GM21515 (cell line): ENCODE measurements at regions not wholly inside any gene's neighbourhood (a gene's known extent, or its start where the extent isn't known, plus 50 kb on each side); places are given as distances from the start of the nearest gene placed in this dataset.
"Not testable (repeated sequence)": the region's sequence is repeated elsewhere in the genome, so short reads cannot be mapped to it uniquely, and the experiment has no call there.

Experiments used
- ATAC-seq: cut with Tn5 transposase; IDR thresholded peaks from one replicate; pipeline ENCODE4 v1.9.1; 2021; ENCODE audit not compliant: unreplicated experiment

DNA sequence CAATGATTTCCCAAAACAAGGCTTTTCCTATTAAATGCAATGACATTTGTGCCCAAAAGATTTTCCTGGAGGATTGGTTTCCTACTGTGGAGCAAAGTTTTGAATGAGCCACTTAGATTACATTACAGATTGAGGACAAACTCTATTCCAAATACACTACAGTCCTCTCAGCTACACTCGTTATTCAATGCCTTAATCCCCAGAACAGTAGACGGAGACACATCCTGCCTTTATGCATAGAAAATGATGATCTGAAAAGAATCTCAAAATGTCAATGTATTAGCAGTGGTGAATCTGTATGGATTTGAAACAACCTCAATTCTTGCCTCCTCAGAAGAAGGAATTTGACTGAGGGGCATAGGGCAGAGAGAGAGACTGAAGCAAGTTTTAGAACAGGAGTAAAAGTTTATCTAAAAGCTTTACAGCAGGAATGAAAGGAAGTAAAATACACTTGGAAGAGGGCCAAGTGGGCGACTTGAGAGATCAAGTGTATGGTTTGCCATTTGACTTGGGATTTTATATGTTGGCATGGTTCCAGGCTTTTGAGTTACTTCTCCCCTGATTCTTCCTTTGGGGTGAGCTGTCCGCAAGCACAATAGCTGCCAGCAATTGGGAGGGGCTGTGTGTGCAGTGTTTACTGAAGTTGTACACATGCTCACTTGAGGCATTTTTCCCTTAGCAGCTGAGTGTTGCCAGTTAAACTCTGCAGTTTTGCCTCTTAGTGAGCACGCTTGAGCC lies 891.9 kb upstream of the MBL2 start:
- no peak for ATAC-seq

DNA sequence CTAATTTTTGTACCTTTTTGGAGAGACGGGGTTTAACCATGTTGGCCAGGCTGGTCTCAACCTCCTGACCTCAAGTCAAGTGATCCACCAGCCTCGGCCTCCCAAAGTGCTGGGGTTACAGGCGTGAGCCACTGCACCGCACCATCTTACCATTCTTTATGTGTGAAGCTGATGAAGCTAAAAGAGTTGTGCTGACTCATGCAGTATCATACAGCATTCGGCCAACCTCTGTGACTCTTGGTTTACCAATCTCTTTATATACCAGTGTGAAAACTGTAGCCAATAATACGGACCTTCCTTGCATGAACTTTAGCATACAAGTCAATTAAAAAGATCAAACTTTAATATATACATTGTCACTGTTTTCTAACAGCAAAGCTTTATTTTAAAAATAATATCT lies 878.2 kb upstream of the MBL2 start:
- no peak for ATAC-seq

DNA sequence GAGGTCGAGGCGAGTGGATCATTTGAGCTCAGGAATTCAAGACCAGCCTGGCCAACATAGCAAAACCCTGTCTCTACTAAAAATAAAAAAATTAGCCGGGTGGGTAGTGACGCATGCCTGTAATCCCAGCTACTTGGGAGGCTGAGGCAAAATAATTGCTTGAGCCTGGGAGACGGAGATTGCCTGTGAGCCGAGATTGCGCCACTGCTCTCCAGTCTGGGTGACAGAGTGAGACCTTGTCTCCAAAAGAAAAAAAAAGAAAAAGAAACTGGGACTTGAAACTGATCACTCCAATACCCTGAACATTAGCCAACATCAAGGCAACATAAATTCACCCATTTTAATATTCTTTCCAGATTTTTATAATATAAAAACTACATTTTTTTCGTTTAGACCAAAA lies 874.6 kb upstream of the MBL2 start:
- ATAC-seq, result not testable (repeated sequence)

DNA sequence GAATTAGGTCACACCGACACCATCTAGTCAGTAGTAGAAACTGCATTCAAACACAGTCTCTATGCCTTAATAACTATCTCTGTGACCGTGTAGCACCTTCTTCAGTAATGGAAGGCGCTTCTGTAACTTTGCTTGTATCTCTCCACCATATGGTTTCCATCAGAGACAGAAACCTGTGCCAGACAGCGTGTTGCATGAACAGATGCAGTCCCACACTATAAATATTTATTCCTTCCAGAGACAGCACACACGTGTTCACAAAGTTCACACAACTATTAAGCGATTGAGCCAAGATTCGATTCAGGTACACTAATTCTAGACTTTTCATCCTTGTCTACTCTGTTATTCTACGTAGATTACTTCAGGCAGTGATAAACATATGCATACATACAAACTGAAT lies 873.9 kb upstream of the MBL2 start:
- ATAC-seq, result no peak

DNA sequence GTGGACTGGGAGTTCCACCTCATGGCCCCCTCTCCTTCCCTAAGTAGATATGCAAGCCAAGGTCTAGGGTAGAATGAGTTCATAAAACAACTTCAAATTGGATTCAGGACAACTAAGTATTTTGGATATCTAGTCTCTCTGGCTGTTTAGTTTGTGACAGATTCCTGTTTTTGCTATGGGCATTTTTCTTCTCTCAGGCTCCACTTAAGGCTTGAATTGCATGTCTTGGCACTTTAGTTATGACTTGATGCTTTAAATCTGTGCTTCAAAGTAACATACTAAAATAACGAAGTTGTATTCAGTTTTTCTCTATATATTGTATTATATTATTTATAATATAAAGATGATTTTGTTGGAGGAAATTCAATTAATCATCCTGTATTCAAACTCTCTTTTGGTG lies 873.4 kb upstream of the MBL2 start:
- no peak for ATAC-seq

DNA sequence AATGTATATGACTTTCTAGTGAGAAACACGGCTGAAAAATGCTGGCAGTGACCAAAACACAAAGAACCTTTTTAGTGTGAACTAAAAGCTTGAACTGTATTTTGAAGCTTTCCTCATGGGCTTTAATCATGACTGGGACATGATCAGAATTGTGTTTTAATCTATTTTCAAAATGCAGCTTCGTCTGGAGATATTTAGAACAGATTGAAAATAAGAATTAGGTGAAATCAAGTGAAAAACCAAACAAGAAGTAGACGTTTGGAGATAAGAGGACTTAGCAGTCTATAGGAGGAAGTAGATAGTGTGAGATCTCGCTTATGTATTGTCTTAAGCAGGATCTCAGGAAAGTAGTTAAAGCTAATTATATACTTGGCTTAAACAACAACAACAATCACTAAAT lies 865.4 kb upstream of the MBL2 start:
- no peak for ATAC-seq

DNA sequence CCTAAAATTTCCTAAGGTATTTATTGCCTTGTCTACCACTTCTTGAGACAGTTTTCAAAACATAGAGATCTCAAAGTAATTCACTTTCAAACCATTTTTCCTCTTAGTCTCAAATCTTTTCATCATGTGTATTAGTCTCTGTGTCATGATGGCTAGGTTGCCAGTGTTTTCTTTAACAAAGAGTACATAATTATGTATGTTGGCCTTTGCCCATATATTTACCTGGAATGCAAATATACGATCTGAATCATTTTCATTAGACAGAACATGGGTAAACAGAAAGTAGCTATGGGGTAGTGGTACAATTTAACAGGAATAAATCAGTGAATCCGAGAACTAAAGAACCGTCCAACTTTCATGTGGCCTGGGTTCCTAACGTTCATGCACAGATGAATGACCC lies 852.1 kb upstream of the MBL2 start:
- ATAC-seq, result no peak

DNA sequence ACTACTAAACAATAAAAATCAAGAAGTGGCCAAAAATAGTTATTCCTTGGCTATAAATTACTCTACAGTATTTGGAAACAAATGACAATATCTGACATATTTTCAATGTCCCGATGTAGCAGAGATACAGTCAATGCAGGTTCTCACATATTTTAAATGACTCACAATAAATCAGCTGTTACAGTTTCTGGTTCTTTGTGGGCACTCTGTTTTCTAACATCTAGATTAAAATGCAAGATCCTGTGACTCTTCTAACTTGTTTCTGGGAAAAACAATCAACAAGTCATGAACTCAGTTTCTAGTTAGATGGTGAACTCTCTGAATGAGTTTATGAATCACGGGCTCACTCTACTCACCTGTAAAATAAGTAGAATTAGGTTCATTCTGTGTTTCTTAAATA lies 849.6 kb upstream of the MBL2 start:
- ATAC-seq, result no peak

DNA sequence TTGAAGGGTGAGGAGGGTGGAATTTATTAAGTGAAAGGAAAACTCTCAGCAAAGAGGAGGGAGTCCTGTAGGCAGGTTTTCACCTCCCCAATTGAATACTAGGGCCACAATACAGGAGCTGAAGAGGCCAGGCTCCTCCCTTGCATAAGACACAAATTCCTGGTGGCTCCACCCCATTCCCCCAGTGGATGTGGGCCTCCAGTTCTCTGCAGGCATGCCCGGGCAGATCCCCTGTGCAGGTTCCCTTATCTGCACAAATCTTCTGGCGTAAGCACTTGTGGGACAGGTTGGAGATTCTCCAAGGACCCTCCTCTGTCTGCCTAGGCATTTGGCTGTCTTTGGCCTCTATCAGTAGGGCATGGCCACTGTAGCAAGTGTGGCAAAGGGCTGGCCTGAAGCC lies 847.1 kb upstream of the MBL2 start:
- ATAC-seq, result no peak

DNA sequence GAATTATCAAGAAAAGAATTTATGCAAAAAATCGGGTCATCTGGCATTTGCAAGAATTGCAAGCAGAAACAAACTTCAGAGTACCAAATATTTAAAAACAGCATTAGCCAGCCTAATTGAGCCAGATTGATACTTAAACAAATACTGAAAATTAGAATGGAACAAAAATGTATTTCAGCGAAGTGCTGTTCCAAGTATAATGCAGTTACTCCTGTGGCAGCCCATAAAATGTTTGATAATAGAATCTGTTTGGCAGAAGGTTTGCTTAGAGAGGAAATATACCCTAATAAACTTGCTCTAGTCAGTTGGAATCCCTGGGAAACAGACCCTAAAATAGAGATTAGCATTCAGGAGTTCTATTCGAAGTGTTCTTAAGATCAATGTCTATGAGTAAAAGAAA lies 835.1 kb upstream of the MBL2 start:
- no peak for ATAC-seq

DNA sequence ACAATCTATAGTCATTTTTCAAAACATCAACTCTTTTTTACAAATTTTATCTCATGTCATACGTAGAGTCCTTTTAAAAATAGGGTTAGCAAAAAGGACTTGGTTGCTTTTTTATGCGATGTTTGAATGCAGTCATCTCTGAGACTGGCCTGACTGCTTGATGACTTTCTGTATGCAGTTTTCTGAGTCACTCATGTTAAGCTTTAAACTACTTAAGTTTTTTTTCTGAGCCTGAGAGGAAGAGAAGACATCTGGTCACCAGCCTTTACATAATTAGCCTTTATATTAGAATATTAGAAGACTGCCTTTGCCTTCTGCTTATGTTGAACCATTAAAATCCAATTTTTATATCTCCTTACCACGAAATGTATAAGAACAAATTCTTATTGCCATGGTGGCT lies 834.4 kb upstream of the MBL2 start:
- ATAC-seq, result no peak

DNA sequence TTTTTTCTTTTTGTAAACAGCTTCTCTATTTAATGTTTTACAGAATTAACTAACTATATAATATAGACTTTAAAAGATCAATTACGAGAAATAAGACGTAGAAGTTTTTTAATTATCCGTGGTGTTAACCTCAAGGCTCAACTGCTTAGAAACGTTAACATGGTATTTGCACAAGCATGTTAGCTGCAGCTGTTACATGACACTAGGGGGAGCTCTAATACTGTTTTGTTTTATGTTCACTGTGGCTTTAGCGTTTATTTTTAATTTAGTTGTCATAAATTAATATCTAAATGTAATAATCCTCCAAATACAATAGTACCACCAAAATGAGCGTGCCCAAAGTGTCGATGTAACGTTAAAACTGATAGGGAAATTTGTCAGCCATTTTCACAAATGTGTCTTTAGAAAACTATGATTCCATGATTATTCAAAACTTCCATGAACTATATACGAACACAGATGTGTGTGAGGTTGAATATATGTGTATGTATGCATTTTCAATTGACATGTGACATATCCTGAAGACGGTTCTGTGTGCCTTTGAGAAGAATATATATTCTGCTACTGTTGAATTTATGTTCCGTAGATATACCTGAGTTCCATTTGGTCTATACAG lies 828.8 kb upstream of the MBL2 start:
- ATAC-seq, result peak; percentile 67

DNA sequence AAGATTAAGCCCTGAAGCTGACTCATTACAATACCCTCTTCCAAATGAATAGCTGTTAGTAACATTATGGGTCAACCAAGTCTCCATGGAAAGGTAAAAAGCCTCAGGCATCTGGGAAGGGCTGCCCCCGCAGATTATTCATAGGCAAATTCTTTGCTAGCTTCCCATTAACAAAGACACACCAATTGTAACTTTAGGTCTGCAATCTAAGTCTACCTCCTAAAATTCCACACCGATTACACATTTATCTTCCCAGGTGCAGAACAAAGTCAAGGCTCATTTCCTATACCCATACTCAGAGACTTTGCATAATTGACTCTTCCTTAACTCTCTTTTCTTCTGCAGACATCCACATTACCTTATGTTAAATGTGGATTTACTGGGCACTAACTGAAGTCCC lies 826.3 kb upstream of the MBL2 start:
- no peak for ATAC-seq

DNA sequence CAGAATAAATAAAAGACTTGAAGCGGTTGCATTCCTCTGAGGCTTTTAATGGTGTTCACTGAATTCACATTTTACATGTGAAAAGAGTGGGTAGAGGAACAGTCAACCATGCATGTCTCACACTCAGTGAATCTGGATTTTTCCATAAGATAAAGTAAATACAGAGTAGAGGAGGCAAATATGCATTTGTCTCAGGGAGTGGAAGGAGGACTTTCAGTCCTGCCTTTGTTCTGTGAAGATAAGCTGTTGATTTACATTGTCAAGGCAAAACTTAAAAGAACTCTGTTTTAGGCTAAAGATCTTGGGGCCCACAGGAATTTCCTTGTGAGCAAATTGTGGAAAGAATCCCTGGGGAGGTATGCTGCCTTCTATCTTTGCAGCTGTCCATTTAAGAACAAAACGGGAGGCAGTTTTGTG lies 825.3 kb upstream of the MBL2 start:
- no peak for ATAC-seq

DNA sequence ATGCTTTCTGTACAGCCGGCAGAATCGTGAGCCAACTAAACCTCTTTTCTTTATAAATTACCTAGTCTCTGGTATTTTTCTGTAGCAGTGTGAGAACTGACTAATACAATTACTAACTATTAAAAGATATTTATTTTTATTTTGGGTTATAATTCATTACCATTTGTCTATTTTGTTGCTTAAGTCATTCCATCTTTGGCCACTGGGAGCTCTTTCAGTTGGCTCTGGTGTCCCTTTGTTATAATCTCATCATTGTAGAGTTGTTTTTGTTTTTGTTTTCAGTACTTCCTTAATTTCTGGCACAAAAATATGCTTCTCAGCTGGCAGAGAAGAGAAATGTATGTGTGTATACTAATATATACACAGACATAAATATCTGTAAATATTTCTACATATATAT lies 807.9 kb upstream of the MBL2 start:
- ATAC-seq, result no peak

DNA sequence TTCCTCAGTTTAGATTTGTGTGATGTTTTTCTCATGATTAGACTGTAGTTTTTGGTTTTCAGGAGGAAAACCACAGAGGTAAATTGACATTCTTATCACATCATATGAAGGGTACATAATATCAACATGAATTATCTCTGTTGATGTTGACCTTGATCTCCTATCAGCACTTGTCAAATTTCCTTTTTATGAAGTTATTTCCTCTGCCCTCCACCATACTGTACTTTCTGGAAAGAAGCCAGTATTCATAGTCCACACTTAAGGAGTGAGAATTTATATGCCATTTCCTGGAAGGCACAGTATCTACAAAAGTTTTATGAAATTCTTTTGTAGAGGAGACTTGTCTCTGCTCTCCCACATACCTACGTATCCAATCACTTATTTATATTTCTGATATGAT lies 807.2 kb upstream of the MBL2 start:
- no peak for ATAC-seq

DNA sequence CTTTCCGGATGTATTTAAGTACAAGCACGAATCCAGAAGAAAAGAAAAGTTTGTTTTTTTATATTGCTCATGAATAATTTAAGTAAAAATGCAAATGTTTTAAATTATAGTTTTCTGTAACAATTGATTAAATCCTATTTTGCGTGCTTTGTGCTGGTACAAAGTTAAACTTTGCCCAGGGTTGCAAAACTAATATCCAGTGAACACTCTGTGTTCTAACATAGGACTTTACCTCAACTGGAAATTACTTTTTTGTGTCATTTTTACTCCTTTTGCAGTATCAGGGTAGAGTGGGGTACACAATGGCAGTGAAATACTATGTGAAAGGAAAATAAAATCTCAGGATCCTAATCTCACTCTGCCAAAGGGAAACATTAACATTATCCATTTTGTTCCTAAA lies 801.4 kb upstream of the MBL2 start:
- ATAC-seq, result no peak

DNA sequence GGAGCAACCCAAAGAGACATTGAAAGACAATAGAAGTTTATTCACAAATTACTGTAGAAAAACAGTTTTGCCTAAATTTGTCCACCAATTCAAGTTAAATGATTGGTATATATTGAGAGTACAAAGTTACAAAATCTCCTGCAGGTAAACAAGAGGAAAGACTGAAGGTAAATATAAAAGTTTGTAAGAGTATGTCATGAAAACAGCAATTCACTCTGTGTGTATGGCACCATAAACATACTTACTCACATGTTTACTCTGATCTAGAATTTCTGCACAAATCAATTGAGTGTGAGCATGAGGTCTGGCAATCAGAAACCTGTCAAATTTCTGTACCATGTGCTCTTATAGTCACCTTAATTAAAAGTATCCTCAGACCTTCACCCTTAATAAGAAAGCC lies 800.9 kb upstream of the MBL2 start:
- no peak for ATAC-seq

DNA sequence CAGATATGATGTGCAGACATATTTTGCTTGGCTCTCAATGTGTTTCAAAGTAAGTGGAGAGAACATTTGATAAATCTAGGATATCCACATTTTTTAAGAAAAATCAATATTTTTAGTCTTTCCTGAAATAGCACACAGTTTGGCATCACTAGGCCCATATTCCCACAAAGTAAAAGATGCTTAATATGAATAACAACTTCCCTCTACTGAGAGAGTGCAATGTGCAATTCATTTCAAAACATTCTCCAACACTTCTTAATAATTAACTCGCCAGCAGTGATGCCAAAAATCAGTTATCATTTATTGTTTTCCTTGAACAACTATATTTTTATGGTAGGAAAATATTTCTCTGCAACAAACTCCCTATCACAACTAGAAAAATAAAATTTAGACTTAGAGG lies 800.2 kb upstream of the MBL2 start:
- ATAC-seq, result no peak

DNA sequence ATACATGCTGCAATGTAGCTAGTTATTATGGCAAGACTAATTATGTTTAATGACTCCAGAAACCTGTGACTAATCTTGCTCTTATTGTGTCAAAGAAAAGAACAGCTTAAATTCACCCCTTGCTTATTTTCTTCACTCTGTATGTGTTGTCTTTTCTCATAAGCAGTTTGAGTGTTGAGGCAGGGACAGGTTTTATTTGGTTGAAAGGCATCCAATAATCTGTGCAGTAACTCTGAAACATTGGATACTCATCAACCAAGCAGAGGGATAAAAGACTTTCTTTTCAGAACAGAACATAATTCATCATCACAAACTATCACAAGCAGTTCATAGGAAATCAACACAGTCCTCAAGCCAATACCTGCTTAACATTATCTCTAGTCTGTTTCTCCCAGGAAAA lies 797.6 kb upstream of the MBL2 start:
- no peak for ATAC-seq

DNA sequence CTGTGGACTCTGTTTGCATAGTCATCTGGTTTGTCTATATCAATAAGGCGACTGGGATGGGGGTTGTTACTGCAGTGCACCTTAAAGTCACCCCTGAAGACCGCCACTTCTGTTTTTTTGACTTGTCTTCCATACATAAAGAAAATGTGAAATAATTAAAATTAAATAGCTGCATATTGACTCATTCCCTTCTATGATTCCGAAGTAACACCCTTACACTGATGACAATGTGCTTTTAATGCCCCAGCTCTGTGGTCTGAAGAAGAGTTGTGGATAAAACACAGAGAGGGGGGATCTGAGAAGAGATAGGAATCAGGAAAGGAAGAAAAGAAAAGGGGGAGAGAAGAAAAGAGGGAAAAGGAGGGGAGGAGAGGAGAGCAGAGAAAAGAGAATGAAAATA lies 796.9 kb upstream of the MBL2 start:
- ATAC-seq, result no peak

DNA sequence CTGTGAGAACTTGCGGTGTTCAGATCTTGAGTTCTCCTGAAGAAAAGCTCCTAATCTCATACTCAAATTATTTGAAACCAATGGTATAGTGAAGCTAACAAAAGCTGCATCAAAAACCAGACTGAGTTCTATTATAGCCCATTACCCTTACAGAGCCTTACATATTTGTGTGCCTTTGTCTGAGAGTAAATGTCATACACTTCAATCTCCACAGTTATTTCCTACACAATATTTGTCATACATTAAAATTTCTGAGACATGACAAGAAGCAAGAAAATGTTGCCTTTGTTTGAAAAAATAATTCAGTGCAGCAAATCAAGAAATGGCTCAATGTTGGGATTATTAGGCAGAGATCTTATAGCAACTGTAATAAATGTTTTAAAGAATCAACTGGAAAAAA lies 776.1 kb upstream of the MBL2 start:
- no peak for ATAC-seq

DNA sequence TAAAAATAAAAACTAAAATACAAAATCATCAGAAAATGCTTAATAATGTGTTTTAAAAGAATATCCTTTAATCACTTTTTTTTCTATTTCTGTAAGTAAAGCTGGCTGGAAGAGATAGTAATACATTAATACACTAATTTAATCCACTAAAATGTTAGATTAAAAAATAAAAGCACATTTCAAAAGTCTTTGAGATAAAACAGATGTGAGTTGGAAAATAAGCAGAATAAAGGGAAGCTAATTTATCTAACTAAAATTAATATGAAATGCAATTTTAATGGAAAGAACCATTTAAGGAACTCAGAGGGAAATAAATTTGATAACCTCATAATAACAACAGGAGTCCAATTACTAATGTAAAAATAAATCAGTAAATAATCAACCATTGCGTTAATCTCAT lies 774.8 kb upstream of the MBL2 start:
- ATAC-seq, result no peak
